Forelimb muscle (tissue), 1 donor: ENCODE measurements at regions not wholly inside any gene's neighbourhood (a gene's known extent, or its start where the extent isn't known, plus 50 kb on each side); places are given as distances from the start of the nearest gene placed in this dataset.
A peak's percentile ranks its signal among the peaks of the same experiment; 100 is the strongest.
"Not testable (repeated sequence)": the region's sequence is repeated elsewhere in the genome, so short reads cannot be mapped to it uniquely, and the experiment has no call there.

Experiments used
- DNase-seq: peaks from one replicate; pipeline ENCODE4 v3.0.0-alpha.2; 2013; ENCODE audit warnings: low read depth

DNA sequence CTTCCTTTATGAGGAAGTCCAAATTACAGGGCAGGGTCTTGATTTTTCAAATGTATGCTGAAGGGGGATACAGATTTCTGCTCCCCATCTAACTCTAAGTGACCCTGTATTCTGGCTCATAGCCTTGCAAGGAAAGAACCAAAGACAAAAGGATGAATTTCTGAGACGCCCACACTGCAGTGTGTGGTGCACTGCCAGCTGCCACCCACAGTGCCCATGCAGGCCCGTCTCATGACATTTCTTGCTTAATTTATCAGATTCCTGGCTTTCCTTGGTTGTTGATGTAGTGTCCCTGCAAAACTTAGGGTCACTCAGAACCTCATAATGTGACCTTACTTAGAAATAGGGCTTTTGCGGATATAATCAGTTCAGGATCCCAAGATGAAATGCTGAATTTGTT lies 68.0 kb downstream of the CBLN4 start:
- no peak for DNase-seq

DNA sequence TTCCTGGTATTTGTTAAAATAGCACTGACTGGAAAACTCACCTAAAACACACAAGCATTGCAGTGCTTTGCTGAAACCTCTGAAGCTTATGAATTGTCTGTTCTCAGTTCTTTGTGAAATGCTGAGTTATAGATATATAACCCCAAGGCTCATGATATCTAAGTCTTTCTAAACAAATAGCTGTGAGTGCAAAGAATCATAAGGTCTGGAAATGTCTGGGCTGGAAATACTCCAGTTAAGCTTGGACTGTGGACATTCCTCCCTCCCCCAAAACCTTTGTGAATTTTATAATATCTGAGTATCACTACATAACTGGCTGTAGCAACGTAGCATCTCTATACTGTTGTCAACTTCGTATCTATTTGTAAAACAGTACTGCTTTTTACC lies 69.1 kb downstream of the CBLN4 start:
- no peak for DNase-seq

- DNase-seq = peak; percentile 8
These were observed 69.7 kb downstream of the CBLN4 start for GRCh38 chr20:55935448-55936208.

DNA sequence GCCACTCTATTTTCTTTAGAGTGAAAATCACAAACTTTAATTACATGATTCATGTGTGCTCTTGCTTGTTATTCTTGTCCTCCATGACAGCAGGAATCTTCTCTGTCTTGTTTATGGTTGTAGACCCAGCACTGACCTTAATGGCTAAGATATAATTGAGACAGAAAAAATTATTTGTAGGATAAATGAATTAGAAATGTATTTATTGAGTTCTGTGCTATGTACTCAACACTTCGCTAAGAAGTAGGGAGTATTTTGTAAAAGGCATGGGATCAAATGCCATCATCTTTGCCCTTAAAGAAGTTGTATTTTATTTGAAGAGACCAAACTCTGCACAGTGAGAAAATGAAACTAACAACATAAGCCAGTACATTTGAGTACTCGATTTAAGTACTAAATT lies 71.2 kb downstream of the CBLN4 start:
- DNase-seq = no peak

DNA sequence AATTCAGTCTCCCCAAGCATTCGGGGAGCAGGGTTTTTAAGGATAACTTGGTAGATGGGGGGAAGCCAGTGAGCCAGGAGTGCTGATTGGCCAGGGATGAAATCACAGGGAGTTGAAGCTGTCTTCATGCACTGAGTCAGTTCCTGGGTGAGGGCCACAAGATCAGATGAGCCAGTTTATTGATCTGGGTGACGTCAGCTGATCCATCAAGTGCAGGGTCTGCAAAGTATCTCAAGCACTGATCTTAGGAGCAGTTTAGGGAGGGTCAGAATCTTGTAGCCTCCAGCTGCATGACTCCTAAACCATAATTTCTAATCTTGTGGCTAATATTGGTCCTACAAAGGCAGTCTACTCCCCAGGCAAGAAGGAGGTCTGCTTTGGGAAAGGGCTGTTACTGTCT lies 74.4 kb downstream of the CBLN4 start:
- not testable (repeated sequence) for DNase-seq

DNA sequence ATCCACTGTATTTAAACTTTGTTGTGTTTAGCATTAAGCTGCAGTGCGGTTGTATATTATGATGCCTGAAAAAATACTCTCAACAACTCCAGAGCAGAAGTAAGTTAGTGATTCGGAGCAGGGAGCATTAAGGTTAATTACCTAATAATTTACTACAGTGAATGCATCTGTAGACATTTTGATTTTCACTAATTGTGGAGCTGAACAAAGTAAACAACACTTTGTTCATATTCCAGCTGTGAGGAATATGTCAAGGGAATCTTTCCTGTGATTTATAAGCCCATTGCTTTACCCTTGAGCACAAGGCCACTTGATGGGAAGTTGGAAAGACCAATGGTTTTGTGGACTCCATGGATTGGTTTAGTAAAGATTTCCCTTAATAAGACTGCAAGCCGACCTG lies 77.1 kb downstream of the CBLN4 start:
- DNase-seq = no peak

DNA sequence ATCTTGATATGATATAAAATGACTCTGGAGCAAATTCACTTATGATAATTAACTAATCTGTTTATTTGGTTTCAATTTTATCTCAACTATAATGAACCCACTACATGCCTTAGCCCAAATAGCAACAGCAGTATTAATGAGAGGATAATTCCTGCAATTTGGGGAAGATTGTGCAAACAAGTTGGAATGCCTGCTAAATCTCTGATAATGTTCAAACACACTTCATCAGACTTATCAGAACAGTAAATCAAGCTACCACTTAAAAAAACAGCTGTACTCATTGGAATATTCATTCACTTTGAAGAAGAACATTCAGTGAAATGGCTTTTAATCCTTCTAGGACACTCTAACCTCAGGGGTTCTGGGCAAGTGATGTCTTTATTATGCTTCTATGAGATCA lies 85.4 kb downstream of the CBLN4 start:
- no peak for DNase-seq

- DNase-seq = no peak
These were observed 86.0 kb downstream of the CBLN4 start for GRCh38 chr20:55919319-55919718.

DNA sequence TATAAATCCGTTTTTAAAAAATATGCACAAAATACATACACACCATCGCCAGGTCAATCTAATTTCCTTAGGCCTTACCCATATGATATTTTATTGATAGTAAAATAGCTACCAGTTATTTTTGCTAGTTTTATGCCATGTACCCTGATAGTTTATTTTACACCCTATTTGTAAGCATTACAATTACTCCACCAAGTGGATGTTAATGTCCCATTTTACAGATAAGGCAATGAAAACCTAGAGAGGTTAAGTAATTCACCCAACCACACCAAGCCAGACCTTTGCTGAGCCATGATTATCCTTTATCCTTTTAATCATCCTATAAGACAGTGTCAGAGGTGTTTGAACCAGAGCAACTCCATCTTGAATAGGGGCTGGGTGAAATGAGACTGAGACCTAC lies 86.8 kb downstream of the CBLN4 start:
- no peak for DNase-seq

DNA sequence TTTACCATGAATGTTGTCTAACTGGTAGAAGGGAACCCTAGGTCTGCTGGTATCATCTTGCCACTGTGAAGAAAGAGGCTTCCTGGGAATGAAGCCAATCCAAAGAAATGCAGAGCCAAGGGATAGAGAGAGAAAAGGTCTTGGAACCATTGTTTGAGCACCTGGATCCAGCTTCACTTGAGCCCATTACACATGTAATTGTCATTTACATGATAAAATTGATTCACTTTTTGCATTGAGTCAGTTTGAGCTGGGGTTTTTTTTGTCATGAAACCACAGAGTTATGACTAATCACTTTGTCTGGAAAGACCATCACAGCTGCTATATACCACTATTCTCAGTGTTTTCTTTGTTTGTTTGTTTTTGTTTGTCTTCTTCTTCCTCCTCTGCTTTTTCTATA lies 112.3 kb downstream of the CBLN4 start:
- DNase-seq = no peak

- peak; percentile 5 for DNase-seq
These were observed 116.6 kb downstream of the CBLN4 start for GRCh38 chr20:55888685-55889084.

DNA sequence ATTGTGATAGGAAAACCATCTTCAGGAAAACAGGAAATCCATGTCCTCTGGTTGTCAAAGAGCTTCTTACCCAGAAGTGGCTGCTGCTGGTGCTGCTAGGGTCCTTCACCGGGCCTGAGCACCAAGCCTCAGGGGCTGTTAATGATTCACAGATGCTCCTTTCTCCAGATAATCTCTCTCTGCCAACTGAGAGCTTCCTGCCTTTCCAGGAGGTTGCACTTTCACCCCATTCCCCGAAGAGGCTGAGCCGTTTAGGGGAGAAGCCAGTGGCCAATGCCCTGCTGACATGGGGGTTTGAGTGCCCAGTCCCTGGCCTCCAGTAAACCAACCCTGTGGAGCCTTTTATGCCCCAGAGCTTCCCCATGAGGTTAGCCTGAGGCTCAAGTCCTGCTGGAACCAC lies 122.4 kb downstream of the CBLN4 start:
- no peak for DNase-seq

GRCh38 chr20:55882286-55882685 lies 123.0 kb downstream of the CBLN4 start:
- no peak for DNase-seq

- no peak for DNase-seq
These were observed 124.1 kb downstream of the CBLN4 start for GRCh38 chr20:55881204-55881603.

DNA sequence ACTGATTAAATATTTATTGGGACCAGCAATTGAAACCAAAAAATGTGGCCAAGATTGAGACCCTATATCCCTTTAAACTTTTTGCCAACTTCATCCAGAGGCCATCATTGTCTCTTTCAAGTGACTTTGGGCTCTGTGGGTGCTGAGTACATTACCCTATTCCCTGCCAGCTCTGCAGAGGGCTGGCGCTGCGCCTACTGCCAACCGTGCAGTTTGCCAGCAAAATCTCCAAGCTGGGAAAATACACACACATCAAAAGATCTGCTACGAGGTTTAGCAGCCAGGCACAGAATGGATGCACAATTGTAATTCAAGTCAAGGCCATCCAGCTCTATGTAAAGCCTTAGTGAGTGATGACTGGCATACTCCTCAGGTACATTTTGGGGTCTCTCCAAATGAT lies 125.0 kb downstream of the CBLN4 start:
- no peak for DNase-seq

- no peak for DNase-seq
These were observed 150.3 kb downstream of the CBLN4 start for GRCh38 chr20:55855052-55855451.

- DNase-seq = no peak
These were observed 175.0 kb downstream of the CBLN4 start for GRCh38 chr20:55830121-55830827.

- no peak for DNase-seq
These were observed 200.2 kb downstream of the CBLN4 start for GRCh38 chr20:55805138-55805537.

- DNase-seq = no peak
These were observed 204.6 kb downstream of the CBLN4 start for GRCh38 chr20:55800552-55801245.

GRCh38 chr20:55793986-55794385 lies 211.3 kb downstream of the CBLN4 start:
- DNase-seq = no peak

- no peak for DNase-seq
These were observed 213.3 kb downstream of the CBLN4 start for GRCh38 chr20:55792049-55792448.

DNA sequence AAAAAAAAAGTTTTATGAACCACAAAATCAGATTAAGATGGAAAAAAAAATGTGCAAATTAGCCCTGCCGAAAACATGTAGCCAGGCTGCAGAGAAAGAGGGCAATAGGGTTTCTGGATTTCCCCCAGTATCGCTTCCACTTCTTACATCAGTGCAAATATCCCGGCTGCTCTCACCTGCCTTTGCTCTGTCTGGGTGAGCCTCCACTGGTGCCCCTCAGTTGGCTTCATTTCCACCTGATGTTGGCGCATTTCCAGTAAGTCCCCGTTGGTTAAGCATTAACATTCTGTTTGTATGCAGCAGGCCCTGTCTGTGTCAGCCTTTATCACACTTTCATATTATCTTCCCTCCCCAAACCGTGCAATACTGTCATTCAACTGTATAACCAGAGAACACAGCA lies 215.1 kb downstream of the CBLN4 start:
- DNase-seq = no peak

- DNase-seq = no peak
These were observed 221.3 kb downstream of the CBLN4 start for GRCh38 chr20:55784036-55784435.
